Activated effector memory CD4-positive, alpha-beta T cell treated with Interleukin-2 at 50 U/mL for 16 hours (primary cell): ENCODE measurements at regions not wholly inside any gene's neighbourhood (a gene's known extent, or its start where the extent isn't known, plus 50 kb on each side); places are given as distances from the start of the nearest gene placed in this dataset.
"Not testable (repeated sequence)": the region's sequence is repeated elsewhere in the genome, so short reads cannot be mapped to it uniquely, and the experiment has no call there.

Source experiments
- DNase-seq: peaks from one replicate; pipeline ENCODE4 v3.0.0-alpha.2; 2020

GRCh38 chr12:97938031-97938430 is 475.4 kb downstream of the RMST start:
- DNase-seq: no peak

GRCh38 chr12:97939156-97939555 is 476.6 kb downstream of the RMST start:
- no peak for DNase-seq

GRCh38 chr12:97940105-97940504 is 477.5 kb downstream of the RMST start:
- no peak for DNase-seq

GRCh38 chr12:97940629-97941028 is 478.0 kb downstream of the RMST start:
- no peak for DNase-seq

DNA sequence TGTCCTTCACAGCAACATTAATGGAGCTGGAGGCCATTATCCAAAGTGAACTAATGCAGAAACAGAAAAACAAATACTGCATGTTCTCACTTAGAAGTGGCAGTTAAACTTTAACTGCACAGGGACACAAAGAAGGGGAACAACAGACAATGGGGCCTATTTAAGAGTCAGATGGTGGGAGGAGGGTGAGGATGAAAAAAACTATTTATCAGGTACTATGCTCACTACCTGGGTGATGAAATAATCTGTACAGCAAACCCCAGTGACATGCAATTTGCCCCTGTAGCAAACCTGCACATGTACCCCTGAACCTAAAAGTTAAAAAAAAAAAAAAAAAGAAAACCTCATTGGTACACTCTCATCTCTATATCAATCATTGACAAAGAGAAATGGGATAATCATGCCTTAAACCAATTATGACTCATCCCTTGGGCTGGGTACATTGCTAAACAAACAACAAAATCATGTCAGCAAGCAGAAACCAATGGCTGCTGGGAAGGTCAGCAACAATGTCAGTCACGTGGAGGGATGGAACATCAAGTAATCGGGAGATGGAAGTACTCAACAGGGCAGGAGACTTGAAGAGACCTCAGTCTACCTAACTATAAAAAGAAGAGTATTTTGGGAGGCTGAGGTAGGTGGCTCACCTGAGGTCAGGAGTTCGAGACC is 479.2 kb downstream of the RMST start:
- DNase-seq: no peak

- no peak for DNase-seq
Observed at GRCh38 chr12:97943359-97943758, 480.8 kb downstream of the RMST start.

- DNase-seq: no peak
Observed at GRCh38 chr12:97944576-97944975, 482.0 kb downstream of the RMST start.

DNA sequence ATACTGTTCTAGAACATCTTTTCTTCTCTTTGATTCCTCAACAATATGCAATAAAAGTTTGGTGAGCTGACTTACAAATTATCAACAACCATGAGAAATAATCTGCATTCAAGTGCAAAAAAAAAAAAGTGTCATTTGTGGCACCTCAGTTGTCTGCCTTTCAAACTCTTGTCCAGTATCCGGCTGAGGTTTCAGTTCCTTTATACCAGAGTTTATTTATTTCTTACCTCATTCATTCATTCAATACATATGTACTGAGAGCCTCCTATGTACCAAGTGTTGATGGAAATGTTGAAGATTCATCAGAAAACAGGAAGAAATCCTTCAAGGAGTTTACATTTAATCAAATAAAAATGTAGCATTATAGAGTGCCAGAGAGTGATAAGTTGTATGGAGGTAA is 484.1 kb downstream of the RMST start:
- no peak for DNase-seq

DNA sequence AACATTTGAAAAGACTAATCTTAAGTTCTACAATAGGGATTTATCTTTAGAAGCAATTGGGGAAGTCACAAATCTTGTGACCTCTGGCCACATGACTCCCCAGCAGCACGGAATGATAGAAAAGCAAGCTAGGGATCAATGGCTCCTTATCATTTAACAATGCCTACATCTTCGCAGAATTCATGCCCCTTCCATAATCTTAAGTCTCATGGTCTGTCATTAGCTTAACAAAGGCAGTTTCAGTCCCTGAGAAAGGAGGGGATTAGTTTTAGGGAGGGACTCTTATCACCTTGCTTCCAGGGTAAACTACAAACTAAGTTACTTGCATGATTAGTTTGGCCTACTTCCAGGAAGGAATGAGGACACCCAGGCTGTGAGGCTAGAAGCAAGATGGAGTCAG is 486.0 kb downstream of the RMST start:
- DNase-seq: no peak

DNA sequence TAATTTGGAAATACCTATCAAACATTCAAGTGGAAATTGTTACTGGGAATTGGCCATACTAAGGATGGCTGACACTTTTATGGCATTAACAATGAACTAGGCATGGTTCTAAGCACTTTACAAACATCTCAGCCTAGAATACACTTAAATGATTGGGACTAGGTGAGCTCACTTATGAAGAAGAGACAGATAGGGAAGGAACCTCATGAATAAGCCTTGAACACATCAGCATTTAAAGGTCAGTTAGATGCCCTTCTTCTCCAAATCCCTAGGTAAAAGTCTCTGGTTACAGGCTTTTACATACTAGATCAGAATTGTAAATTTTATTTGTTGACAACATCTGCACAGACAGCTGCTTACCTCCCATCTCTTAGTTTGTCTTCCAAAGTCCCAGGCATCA is 488.6 kb downstream of the RMST start:
- no peak for DNase-seq

DNA sequence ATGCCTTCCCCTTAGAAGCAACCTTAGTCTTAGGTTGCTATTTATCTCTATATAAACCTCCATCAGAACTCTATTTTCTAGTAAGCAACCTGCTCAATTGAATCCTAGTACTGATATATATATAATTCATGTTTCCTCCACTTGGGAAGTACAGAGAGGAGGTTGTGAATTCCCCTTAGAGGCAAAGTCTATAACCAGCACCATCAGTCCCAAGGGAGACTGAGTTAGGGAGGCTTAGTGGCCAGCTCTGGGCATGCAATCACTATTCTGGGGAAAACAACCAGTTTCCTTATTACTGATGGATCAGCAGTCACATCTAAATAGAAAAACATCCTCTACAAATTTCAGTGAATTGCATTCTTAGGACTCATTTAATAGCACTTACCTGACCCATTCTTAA is 489.1 kb downstream of the RMST start:
- no peak for DNase-seq

GRCh38 chr12:97957109-97957508 is 494.5 kb downstream of the RMST start:
- DNase-seq: no peak

GRCh38 chr12:97960225-97960624 is 497.6 kb downstream of the RMST start:
- DNase-seq: no peak

- DNase-seq: no peak
Observed at GRCh38 chr12:97960741-97961608, 498.4 kb downstream of the RMST start.

GRCh38 chr12:97967831-97968230 is 505.2 kb downstream of the RMST start:
- no peak for DNase-seq

DNA sequence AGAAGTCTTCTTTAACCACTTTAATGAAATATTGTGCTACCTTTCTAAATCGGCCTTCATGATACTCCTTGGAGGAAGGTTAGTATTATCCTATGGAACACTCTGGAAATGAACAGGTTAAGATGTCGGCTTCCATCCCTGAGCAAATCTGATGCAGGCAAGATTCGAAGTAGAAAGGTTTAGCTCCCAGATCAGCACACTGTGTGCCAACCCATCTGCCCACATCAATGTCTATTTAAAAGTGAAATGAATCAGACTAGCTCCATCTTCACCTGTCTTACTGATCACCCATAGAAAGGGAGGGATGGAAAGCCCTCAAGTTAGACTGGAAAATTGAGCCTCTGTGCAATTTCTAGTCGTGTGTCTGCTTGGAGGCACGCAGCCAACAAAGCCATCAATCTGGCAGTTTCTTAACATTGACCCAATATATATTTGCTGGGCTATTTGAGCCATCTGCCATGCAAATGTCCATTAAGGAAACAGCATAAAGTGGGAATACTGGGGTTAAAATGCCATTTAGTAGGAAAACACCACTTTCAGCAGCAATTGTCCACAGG is 506.1 kb downstream of the RMST start:
- DNase-seq: no peak

- DNase-seq: no peak
Observed at GRCh38 chr12:97977870-97978405, 515.3 kb downstream of the RMST start.

DNA sequence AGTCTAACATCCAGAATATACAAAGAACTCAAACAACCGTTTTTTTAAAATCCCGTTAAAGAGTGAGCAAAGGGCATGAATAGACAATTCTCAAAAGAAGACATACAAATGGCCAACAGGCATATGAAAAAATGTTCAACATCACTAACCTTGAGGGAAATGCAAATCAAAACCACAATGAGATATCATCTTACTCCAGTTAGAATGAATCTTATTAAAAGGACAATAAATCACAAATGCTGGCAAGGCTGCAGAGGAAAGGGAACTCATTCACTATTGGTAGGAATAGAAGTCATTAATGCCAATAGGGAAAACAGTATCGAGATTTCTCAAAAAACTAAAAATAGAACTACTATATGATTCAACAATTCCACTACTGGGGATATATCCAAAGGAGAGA is 520.1 kb downstream of the RMST start:
- DNase-seq: no peak

DNA sequence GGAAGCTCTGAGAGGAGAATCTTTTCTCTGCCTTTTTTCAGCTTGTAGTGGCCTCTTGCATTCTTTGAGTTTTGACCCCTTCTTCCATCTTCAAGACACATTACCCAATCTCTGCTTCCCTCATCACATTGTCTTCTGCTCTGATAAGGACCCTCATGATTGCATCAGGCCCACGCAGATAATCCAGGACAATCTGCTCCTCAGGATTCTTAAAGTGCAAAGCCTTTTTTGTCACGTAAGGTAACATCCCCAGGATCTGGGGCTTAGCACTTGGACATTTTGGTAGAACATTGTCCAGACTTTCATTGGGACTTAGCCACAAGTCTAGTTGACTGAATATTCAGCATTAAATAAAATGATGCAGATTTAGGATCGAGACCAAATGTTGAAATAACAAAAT is 521.2 kb downstream of the RMST start:
- DNase-seq: no peak

GRCh38 chr12:97984436-97984835 is 521.8 kb downstream of the RMST start:
- no peak for DNase-seq

DNA sequence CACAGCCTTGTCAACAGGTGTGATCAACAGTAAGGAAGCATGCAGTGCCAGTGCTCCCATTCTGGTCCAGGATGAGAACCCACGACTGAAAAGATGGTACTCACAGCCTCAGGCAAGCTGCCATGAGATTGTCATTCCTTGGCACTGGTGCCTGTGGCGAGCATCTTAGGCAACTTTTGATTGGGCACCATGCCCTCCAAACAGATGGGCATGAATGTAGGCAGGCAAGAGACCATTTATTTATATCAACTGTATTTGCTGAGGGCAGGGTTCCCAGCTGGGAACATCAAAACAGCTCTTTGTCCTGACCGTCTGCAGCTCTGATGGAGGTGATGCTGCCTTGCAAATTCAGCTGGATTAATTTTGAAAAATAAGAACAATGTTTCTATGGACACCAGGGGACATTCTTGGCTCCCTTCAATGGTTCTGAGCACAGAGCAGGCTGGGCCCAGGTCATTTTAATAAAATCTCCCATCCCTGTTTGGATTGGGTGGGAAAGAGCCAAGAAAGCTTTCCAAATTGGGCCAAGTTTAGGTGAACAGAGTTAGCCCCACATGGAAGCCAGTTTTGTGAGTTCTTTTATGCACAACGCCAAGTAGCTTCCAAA is 522.5 kb downstream of the RMST start:
- DNase-seq: no peak

DNA sequence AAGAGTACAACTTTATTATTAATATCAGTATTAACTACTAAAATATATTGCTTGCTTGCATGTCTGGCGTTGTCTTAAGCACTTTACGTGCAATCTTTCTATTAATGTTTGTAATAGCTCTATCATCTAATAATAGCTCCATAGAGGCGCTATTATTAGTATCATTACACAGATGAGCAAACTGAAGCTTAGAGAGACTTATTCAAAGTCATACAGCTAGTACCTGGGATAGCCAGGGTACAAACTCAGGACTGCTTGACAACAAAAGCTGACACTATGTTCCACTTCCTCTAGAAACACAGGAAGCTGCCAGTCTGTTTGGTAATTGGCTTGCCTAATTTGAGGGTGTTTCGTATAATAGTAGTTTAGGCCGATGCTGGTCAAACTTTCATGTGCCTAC is 523.2 kb downstream of the RMST start:
- DNase-seq: no peak

- DNase-seq: not testable (repeated sequence)
Observed at GRCh38 chr12:97988588-97988987, 526.0 kb downstream of the RMST start.
